ENCODE measurements at regions not wholly inside any gene's neighbourhood (a gene's known extent, or its start where the extent isn't known, plus 50 kb on each side); places are given as distances from the start of the nearest gene placed in this dataset.

DNA sequence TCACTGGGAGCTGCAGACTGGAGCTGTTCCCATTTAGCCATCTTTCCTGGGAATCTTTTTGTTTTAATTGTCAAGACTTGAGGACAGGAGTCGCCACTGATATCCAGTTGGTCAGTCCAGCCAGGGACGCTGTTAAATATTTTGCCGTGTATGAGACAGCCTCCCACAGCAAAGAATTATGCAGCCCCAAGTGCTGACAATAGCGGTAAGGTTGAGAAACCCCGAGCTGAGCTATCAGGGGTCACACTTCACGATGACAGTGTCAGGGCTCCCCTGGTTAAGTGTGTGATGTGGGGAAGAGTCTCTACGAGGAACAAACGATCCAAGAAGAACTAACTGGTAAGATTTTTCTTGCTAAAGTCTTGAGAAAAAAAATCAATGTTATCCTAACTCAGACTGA lies 372.0 kb upstream of the MPDZ start:
- Histone ChIP-seq H3K4me1 (ENCODE audit: control insufficient read depth in 1 of 2, low read depth in 2 of 2) (peaks cover 8 to 27% of the 10 kb centered on the region in 2 donors), H3K9me3 (no peaks in the 10 kb centered on the region), H3K27me3 (replicated peaks; ENCODE audit: insufficient read depth) (no peaks in the 10 kb centered on the region), H3K4me3 (no peak overlapping the region), H3K36me3 (no peaks in the 10 kb centered on the region), H3K27ac (peak overlapping the region; percentile 53 to 60)
- TF ChIP-seq, protein P1, sequence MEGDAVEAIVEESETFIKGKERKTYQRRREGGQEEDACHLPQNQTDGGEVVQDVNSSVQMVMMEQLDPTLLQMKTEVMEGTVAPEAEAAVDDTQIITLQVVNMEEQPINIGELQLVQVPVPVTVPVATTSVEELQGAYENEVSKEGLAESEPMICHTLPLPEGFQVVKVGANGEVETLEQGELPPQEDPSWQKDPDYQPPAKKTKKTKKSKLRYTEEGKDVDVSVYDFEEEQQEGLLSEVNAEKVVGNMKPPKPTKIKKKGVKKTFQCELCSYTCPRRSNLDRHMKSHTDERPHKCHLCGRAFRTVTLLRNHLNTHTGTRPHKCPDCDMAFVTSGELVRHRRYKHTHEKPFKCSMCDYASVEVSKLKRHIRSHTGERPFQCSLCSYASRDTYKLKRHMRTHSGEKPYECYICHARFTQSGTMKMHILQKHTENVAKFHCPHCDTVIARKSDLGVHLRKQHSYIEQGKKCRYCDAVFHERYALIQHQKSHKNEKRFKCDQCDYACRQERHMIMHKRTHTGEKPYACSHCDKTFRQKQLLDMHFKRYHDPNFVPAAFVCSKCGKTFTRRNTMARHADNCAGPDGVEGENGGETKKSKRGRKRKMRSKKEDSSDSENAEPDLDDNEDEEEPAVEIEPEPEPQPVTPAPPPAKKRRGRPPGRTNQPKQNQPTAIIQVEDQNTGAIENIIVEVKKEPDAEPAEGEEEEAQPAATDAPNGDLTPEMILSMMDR (IDR thresholded peaks at IDR 0.05): no peak
- ATAC-seq (ENCODE audit: insufficient number of reproducible peaks, low FRiP score, low read depth) (no peak), DNase-seq (ENCODE audit: low spot score) (no peak)

DNA sequence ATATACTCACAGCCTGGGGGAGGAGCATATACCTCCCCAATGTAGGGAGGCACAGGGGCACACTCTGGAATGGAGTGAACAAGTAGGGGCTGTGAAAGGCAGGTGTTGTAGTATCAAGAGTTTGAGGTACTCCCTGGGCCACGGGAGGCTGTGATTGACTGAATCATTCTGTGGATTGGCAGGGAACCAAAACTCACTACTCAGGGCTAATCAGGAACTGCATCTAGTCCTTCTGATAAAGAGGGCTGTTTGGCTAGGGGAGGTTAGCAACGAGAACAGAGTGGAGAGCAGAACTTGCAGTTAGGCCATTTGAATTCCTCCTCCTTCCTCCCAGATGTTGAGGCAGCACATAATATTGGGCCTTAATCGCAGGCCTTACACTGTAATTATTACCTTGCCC lies 369.2 kb upstream of the MPDZ start:
- H3K36me3 ChIP-seq: no peaks in the 10 kb centered on the region
- ATAC-seq (ENCODE audit: insufficient number of reproducible peaks, low FRiP score, low read depth) (no peak), DNase-seq (ENCODE audit: low spot score) (no peak)
- peaks cover 8 to 25% of the 10 kb centered on the region in 2 donors for H3K4me1 ChIP-seq (ENCODE audit: control insufficient read depth in 1 of 2, low read depth in 2 of 2)
- H3K9me3 ChIP-seq: no peaks in the 10 kb centered on the region
- no peak overlapping the region for H3K4me3 ChIP-seq
- no peaks in the 10 kb centered on the region for H3K27me3 ChIP-seq (replicated peaks; ENCODE audit: insufficient read depth)
- TF ChIP-seq, protein P1 (IDR thresholded peaks at IDR 0.05): no peak
- no peak overlapping the region for H3K27ac ChIP-seq

DNA sequence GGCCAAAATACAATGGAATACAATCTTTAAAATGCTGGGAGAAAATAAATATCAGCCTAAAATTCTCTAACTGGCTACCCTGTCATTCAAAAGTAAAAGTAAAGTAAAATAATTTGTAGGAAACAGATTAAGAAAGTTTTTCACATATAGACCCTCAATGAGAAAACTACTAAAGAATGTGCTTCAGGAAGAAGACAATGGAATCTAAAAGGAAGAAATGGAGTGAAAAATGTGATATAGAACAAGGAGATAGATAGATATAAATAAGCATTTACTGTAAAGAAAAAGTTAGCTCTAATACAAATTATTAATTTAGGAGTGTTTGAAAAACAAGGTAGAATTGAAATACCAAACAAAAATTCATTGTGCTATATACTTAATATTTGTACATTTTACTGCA lies 368.6 kb upstream of the MPDZ start:
- Histone ChIP-seq H3K36me3 (no peaks in the 10 kb centered on the region), H3K27me3 (replicated peaks; ENCODE audit: insufficient read depth) (no peaks in the 10 kb centered on the region), H3K4me3 (no peak overlapping the region), H3K27ac (no peak overlapping the region), H3K9me3 (no peaks in the 10 kb centered on the region), H3K4me1 (ENCODE audit: control insufficient read depth in 1 of 2, low read depth in 2 of 2) (peaks cover 8 to 20% of the 10 kb centered on the region in 2 donors)
- DNase-seq (ENCODE audit: low spot score) (no peak), ATAC-seq (ENCODE audit: insufficient number of reproducible peaks, low FRiP score, low read depth) (no peak)
- TF ChIP-seq, protein P1 (IDR thresholded peaks at IDR 0.05): no peak

DNA sequence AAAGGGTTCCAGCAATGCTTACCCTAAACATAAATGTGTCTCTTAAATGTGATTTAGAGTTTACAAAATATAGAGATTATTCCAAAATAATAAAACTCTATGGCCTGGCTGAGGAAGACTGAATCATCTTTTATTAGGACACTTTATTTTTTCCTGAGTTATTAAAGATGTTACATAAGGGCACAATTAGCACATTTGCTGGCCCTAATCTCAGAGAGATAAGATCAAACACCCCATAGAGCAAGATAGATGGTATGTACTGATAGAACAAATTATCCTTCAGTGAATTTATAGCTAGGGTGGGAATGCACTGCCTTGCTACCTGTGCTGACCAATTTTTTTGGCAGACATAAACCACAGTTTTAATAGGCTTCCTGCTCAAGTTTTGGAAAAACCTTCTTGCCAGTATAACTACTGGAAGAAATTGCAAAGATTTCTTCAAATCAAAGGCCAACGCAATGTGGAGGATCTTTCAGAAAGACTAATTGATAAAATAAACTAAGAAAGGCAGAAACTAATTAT lies 367.1 kb upstream of the MPDZ start:
- ATAC-seq (ENCODE audit: insufficient number of reproducible peaks, low FRiP score, low read depth): no peak
- TF ChIP-seq, protein P1 (IDR thresholded peaks at IDR 0.05): no peak
- Histone ChIP-seq H3K36me3 (no peaks in the 10 kb centered on the region), H3K4me3 (no peak overlapping the region), H3K27ac (no peak overlapping the region), H3K4me1 (ENCODE audit: control insufficient read depth in 1 of 2, low read depth in 2 of 2) (peaks cover 4 to 7% of the 10 kb centered on the region in 2 donors), H3K27me3 (replicated peaks; ENCODE audit: insufficient read depth) (no peaks in the 10 kb centered on the region), H3K9me3 (no peaks in the 10 kb centered on the region)
- DNase-seq (ENCODE audit: low spot score): no peak

DNA sequence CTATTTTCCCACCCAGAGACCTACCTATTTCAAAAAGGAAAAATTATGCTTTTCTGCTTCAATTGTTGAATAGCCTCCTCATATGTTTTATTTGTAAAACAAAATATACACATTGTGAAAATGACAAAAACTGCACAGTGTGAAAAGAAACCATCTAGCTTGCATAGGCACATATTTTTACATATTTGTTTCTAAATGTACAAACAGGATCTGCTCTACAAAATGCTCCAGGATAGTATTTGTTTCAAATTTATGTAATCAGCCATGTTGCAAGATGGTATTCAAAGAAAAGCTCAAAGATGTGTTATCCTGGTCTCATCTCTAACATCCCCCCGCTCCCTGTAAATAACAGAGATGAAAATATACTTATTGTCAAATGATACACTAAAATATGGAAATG lies 366.1 kb upstream of the MPDZ start:
- Histone ChIP-seq H3K9me3 (no peaks in the 10 kb centered on the region), H3K4me1 (ENCODE audit: control insufficient read depth in 1 of 2, low read depth in 2 of 2) (no peaks in the 10 kb centered on the region), H3K27ac (no peak overlapping the region), H3K36me3 (no peaks in the 10 kb centered on the region), H3K27me3 (replicated peaks; ENCODE audit: insufficient read depth) (no peaks in the 10 kb centered on the region), H3K4me3 (no peak overlapping the region)
- TF ChIP-seq, protein P1 (IDR thresholded peaks at IDR 0.05): no peak
- DNase-seq (ENCODE audit: low spot score) (no peak), ATAC-seq (ENCODE audit: insufficient number of reproducible peaks, low FRiP score, low read depth) (no peak)

Measured in thoracic aorta (tissue), 2 donors.